ENCODE measurements at regions not wholly inside any gene's neighbourhood (a gene's known extent, or its start where the extent isn't known, plus 50 kb on each side); places are given as distances from the start of the nearest gene placed in this dataset.

DNA sequence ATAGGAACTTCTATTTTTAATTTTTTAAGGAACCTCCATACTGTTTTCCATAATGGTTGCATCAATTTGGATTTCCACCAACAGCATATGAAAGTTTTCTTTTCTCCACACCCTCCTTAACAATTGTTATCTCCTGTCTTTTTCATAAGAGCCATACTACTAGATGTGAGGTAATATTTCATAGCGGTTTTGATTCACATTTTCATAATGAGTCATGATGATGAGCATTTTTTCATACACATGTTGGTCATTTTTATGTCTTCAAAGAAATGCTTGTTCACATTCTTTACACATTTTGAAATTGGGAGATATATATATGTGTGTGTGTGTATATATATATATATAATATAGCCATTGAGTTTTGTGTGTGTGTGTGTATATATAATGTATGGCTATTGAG is 420.3 kb upstream of the PCDH9 start:
- TF ChIP-seq EZH2 (IDR thresholded peaks at IDR 0.05; ENCODE audit: insufficient read depth, poor library complexity, severe bottlenecking) (no peak), EZH2phosphoT487 (IDR thresholded peaks at IDR 0.05; ENCODE audit: insufficient read depth, low read depth) (no peak)

Measured in GM23248 (cell line).